ENCODE measurements at regions not wholly inside any gene's neighbourhood (a gene's known extent, or its start where the extent isn't known, plus 50 kb on each side); places are given as distances from the start of the nearest gene placed in this dataset.

DNA sequence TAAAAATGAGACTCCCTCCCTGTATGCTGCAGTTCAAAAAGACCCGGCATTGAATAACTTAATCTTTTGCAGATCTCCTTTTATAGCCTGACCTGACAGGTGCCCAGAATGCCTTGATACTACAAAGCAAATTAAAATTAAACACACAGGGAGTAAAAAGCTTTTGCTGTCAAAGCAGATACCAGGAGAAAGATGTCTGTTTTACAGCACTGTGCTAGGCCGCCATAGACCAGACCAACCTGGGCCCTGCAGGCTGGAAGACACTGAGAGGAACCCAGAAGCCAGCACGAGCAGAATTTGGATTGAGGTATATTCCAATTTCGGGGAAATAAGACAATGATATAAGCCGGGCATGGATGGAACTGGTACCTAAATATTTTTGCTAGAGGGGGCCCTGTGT lies 602.8 kb upstream of the SOX11 start:
- H3K27ac ChIP-seq: no peak overlapping the region
- TF ChIP-seq, protein P1, sequence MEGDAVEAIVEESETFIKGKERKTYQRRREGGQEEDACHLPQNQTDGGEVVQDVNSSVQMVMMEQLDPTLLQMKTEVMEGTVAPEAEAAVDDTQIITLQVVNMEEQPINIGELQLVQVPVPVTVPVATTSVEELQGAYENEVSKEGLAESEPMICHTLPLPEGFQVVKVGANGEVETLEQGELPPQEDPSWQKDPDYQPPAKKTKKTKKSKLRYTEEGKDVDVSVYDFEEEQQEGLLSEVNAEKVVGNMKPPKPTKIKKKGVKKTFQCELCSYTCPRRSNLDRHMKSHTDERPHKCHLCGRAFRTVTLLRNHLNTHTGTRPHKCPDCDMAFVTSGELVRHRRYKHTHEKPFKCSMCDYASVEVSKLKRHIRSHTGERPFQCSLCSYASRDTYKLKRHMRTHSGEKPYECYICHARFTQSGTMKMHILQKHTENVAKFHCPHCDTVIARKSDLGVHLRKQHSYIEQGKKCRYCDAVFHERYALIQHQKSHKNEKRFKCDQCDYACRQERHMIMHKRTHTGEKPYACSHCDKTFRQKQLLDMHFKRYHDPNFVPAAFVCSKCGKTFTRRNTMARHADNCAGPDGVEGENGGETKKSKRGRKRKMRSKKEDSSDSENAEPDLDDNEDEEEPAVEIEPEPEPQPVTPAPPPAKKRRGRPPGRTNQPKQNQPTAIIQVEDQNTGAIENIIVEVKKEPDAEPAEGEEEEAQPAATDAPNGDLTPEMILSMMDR (IDR thresholded peaks at IDR 0.05): no peak
- no peak for TF ChIP-seq ZFX (IDR thresholded peaks at IDR 0.05; ENCODE audit: borderline replicate concordance)

DNA sequence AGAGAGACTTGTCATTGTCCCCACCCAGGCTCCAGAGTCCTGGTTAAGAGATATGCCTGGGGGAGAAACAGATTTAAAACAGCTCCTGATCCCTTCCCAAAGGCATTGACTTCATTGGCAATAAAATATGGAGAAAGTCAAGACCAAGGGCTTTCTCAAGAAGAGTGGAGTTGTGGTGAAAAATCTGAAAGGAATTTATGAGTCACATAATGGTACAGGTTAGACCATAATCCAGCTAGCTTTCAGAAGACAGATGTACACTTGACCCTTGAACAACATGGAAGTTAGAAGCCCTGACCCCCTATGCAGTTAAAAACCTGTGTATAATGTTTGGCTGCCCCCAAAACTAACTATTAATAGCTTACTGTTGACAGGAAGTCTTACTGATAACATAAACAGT lies 599.1 kb upstream of the SOX11 start:
- no peak overlapping the region for H3K27ac ChIP-seq
- TF ChIP-seq, protein P1 (IDR thresholded peaks at IDR 0.05): no peak
- TF ChIP-seq ZFX (IDR thresholded peaks at IDR 0.05; ENCODE audit: borderline replicate concordance): no peak

DNA sequence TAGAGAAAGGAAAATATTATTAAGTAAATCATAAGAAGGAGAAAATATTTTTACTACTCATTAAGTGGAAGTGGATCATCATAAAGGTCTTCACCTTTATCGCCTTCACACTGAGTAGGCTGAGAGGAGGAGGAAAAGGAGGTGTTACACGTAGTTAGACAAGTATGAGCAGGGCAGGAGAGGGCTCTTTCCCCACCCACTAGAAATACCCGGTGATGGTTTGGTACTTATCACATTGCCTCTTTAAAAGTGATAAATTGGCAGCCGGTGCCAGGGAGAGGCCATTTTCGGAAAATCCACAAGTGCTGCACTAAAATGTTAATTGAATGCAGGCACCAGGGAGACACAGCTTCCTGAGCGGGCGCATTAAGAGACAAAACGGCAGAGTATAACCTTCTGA lies 598.7 kb upstream of the SOX11 start:
- H3K27ac ChIP-seq: no peak overlapping the region
- TF ChIP-seq, protein P1 (IDR thresholded peaks at IDR 0.05): no peak
- no peak for TF ChIP-seq ZFX (IDR thresholded peaks at IDR 0.05; ENCODE audit: borderline replicate concordance)

DNA sequence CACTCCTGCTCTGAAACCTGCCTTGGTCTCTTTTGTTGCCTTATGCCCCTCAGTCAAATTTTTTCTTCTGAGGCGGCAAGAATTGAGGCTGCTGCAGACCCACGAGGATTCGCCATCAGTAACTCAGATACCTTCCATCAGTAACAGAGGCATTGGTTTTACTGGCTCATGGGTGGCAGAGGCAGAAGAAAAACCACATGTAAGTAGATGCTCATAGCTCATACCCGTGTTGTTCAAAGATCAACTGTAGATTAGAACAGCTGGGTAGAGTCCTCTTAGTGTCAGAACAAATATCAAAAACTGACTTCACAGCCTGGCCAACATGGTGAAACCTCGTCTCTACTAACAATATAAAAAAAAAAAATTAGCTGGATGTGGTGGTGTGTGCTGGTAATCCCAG lies 598.0 kb upstream of the SOX11 start:
- H3K27ac ChIP-seq: no peak overlapping the region
- TF ChIP-seq, protein P1 (IDR thresholded peaks at IDR 0.05): no peak
- TF ChIP-seq ZFX (IDR thresholded peaks at IDR 0.05; ENCODE audit: borderline replicate concordance): no peak

DNA sequence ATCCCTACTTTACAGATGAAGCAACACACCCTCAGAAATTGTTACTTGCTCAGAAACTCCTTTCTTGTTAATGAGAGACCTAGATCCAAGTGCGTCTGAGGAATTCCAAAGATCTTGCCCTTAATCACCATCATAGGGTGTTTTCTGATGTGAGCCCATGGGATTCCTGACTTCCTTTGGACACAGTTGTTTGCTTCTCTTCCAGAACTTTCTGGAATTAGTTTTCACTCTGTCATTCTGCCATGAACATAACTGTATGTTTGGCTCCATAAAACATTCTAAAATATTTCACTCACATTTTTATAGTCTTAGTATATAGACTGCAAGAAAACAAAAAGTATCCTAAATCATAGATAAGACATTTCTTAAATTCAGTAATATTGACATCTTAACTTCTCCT lies 593.9 kb upstream of the SOX11 start:
- H3K27ac ChIP-seq: no peak overlapping the region
- TF ChIP-seq, protein P1 (IDR thresholded peaks at IDR 0.05): no peak
- no peak for TF ChIP-seq ZFX (IDR thresholded peaks at IDR 0.05; ENCODE audit: borderline replicate concordance)

DNA sequence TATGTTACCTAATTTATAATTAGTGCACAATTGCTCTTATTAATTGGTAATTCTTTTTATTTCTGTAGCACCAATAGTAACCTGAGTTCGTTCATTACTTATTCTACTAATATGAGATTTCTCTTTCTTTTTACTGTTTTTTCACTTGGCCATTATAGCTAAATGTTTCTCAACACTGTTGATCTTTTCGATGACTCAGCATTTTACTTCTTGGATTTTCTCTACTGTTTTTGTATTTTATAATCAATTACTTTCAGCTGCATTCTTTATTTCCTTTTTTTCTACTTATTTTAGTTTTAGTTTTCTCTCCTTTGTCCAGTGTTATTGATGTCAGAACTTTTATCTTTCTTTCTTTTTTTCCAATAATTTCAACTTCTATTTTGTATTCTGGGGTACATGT lies 589.4 kb upstream of the SOX11 start:
- TF ChIP-seq, protein P1 (IDR thresholded peaks at IDR 0.05): no peak
- no peak for TF ChIP-seq ZFX (IDR thresholded peaks at IDR 0.05; ENCODE audit: borderline replicate concordance)
- H3K27ac ChIP-seq: no peak overlapping the region

DNA sequence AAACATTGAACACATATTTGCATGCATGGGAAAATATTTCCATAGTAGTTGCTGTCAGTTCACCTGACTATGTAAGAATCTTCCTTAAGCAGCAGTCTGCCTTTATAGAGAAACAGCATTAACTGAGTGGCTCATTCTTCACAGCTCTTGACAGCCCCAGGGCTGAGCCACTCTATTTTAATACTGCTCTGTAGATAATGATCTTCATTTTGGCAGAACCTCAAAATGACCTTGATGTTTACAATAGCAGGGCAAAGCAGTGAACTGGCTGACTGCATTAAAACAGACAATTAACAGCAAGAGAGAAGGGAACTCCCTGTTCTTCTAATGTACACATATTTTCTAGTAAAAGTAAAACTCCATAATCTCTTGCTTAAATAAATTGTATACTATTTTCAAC lies 580.6 kb upstream of the SOX11 start:
- H3K27ac ChIP-seq: peak overlapping the region; percentile 75
- TF ChIP-seq, protein P1 (IDR thresholded peaks at IDR 0.05): no peak
- TF ChIP-seq ZFX (IDR thresholded peaks at IDR 0.05; ENCODE audit: borderline replicate concordance): no peak
